DND-41 (cell line): ENCODE measurements at regions not wholly inside any gene's neighbourhood (a gene's known extent, or its start where the extent isn't known, plus 50 kb on each side); places are given as distances from the start of the nearest gene placed in this dataset.

ENCODE experiments used
- EZH2 ChIP-seq: IDR thresholded peaks from 3 replicates; pipeline ENCODE4 v1.6.1; 2012; ENCODE audit warnings: borderline replicate concordance, low read depth, mild to moderate bottlenecking, moderate library complexity, low read length, inconsistent platforms; ENCODE audit not compliant: severe bottlenecking
- TF ChIP-seq, protein P1 (sequence below): IDR thresholded peaks from 2 replicates; pipeline ENCODE4 v1.5.1; 2012; ENCODE audit warnings: borderline replicate concordance, low read length, moderate library complexity, mild to moderate bottlenecking; ENCODE audit not compliant: poor library complexity, severe bottlenecking; ENCODE audit errors: extremely low read depth

GRCh38 chr15:47650564-47650963, 66.7 kb upstream of the SEMA6D start:
- TF ChIP-seq EZH2, result no peak
- TF ChIP-seq, protein P1, sequence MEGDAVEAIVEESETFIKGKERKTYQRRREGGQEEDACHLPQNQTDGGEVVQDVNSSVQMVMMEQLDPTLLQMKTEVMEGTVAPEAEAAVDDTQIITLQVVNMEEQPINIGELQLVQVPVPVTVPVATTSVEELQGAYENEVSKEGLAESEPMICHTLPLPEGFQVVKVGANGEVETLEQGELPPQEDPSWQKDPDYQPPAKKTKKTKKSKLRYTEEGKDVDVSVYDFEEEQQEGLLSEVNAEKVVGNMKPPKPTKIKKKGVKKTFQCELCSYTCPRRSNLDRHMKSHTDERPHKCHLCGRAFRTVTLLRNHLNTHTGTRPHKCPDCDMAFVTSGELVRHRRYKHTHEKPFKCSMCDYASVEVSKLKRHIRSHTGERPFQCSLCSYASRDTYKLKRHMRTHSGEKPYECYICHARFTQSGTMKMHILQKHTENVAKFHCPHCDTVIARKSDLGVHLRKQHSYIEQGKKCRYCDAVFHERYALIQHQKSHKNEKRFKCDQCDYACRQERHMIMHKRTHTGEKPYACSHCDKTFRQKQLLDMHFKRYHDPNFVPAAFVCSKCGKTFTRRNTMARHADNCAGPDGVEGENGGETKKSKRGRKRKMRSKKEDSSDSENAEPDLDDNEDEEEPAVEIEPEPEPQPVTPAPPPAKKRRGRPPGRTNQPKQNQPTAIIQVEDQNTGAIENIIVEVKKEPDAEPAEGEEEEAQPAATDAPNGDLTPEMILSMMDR, result no peak
